IPS-18a (cell line): ENCODE measurements at regions not wholly inside any gene's neighbourhood (a gene's known extent, or its start where the extent isn't known, plus 50 kb on each side); places are given as distances from the start of the nearest gene placed in this dataset.

ENCODE experiments used
- H3K27ac ChIP-seq: one replicate; pipeline ENCODE4 v1.5.1; 2013; ENCODE audit warnings: low read length
- H3K27me3 ChIP-seq: one replicate; pipeline ENCODE4 v1.6.1; 2013; ENCODE audit warnings: mild to moderate bottlenecking, low read length; ENCODE audit not compliant: control insufficient read depth, insufficient read depth
- H3K36me3 ChIP-seq: one replicate; pipeline ENCODE4 v1.6.1; 2013; ENCODE audit warnings: low read depth, low read length; ENCODE audit not compliant: control insufficient read depth
- H3K4me1 ChIP-seq: one replicate; pipeline ENCODE4 v1.6.1; 2013; ENCODE audit warnings: low read depth, low read length; ENCODE audit not compliant: control insufficient read depth
- H3K4me3 ChIP-seq: one replicate; pipeline ENCODE4 v1.5.1; 2013; ENCODE audit warnings: low read length
- H3K9ac ChIP-seq: one replicate; pipeline ENCODE4 v1.6.1; 2013; ENCODE audit warnings: mild to moderate bottlenecking, low read length, moderate library complexity
- H3K9me3 ChIP-seq: one replicate; pipeline ENCODE4 v1.6.1; 2013; ENCODE audit warnings: low read depth, low read length; ENCODE audit not compliant: control insufficient read depth

GRCh38 chr5:106976363-106976762 is 694.4 kb downstream of the EFNA5 start:
- Histone ChIP-seq H3K36me3 (no peaks in the 10 kb centered on the region), H3K9ac (no peak overlapping the region), H3K4me3 (no peak overlapping the region), H3K4me1 (peaks cover 45% of the 10 kb centered on the region), H3K9me3 (no peaks in the 10 kb centered on the region), H3K27me3 (no peaks in the 10 kb centered on the region), H3K27ac (no peak overlapping the region)

- Histone ChIP-seq H3K36me3 (no peaks in the 10 kb centered on the region), H3K9ac (no peak overlapping the region), H3K27ac (no peak overlapping the region), H3K4me1 (peaks cover 45% of the 10 kb centered on the region), H3K4me3 (no peak overlapping the region), H3K9me3 (no peaks in the 10 kb centered on the region), H3K27me3 (no peaks in the 10 kb centered on the region)
Measured at GRCh38 chr5:106974272-106974671, 696.5 kb downstream of the EFNA5 start.

GRCh38 chr5:106966686-106967315 is 703.9 kb downstream of the EFNA5 start:
- Histone ChIP-seq H3K36me3 (no peaks in the 10 kb centered on the region), H3K4me3 (no peak overlapping the region), H3K27me3 (no peaks in the 10 kb centered on the region), H3K9me3 (no peaks in the 10 kb centered on the region), H3K27ac (no peak overlapping the region), H3K4me1 (no peaks in the 10 kb centered on the region), H3K9ac (no peak overlapping the region)

- no peaks in the 10 kb centered on the region for H3K9me3 ChIP-seq
- H3K4me1 ChIP-seq, result no peaks in the 10 kb centered on the region
- H3K9ac ChIP-seq, result no peak overlapping the region
- no peak overlapping the region for H3K27ac ChIP-seq
- H3K36me3 ChIP-seq, result no peaks in the 10 kb centered on the region
- H3K27me3 ChIP-seq, result no peaks in the 10 kb centered on the region
- no peak overlapping the region for H3K4me3 ChIP-seq
Measured at GRCh38 chr5:106964132-106964531, 706.6 kb downstream of the EFNA5 start.

GRCh38 chr5:106963630-106964029 is 707.1 kb downstream of the EFNA5 start:
- H3K27me3 ChIP-seq, result no peaks in the 10 kb centered on the region
- H3K27ac ChIP-seq, result no peak overlapping the region
- no peak overlapping the region for H3K9ac ChIP-seq
- H3K4me1 ChIP-seq, result no peaks in the 10 kb centered on the region
- no peaks in the 10 kb centered on the region for H3K9me3 ChIP-seq
- H3K36me3 ChIP-seq, result no peaks in the 10 kb centered on the region
- no peak overlapping the region for H3K4me3 ChIP-seq

- Histone ChIP-seq H3K27me3 (no peaks in the 10 kb centered on the region), H3K36me3 (no peaks in the 10 kb centered on the region), H3K9ac (no peak overlapping the region), H3K27ac (no peak overlapping the region), H3K9me3 (no peaks in the 10 kb centered on the region), H3K4me1 (no peaks in the 10 kb centered on the region), H3K4me3 (no peak overlapping the region)
Measured at GRCh38 chr5:106962464-106963230, 708.1 kb downstream of the EFNA5 start.

GRCh38 chr5:106959387-106959786 is 711.4 kb downstream of the EFNA5 start:
- no peaks in the 10 kb centered on the region for H3K36me3 ChIP-seq
- H3K9me3 ChIP-seq, result no peaks in the 10 kb centered on the region
- H3K9ac ChIP-seq, result no peak overlapping the region
- no peak overlapping the region for H3K4me3 ChIP-seq
- H3K4me1 ChIP-seq, result no peaks in the 10 kb centered on the region
- no peaks in the 10 kb centered on the region for H3K27me3 ChIP-seq
- H3K27ac ChIP-seq, result no peak overlapping the region

- Histone ChIP-seq H3K9me3 (no peaks in the 10 kb centered on the region), H3K9ac (no peak overlapping the region), H3K4me3 (no peak overlapping the region), H3K36me3 (no peaks in the 10 kb centered on the region), H3K4me1 (no peaks in the 10 kb centered on the region), H3K27ac (no peak overlapping the region), H3K27me3 (no peaks in the 10 kb centered on the region)
Measured at GRCh38 chr5:106957336-106957735, 713.4 kb downstream of the EFNA5 start.

GRCh38 chr5:106956886-106957285 is 713.9 kb downstream of the EFNA5 start:
- H3K36me3 ChIP-seq, result no peaks in the 10 kb centered on the region
- no peaks in the 10 kb centered on the region for H3K27me3 ChIP-seq

GRCh38 chr5:106956187-106956586 is 714.5 kb downstream of the EFNA5 start:
- Histone ChIP-seq H3K4me1 (no peaks in the 10 kb centered on the region), H3K4me3 (no peak overlapping the region), H3K27ac (no peak overlapping the region), H3K9ac (no peak overlapping the region), H3K27me3 (no peaks in the 10 kb centered on the region), H3K36me3 (no peaks in the 10 kb centered on the region), H3K9me3 (no peaks in the 10 kb centered on the region)

More at GRCh38 chr5:106956886-106957285, 713.9 kb downstream of the EFNA5 start:
- no peak overlapping the region for H3K27ac ChIP-seq
- no peak overlapping the region for H3K9ac ChIP-seq
- no peaks in the 10 kb centered on the region for H3K4me1 ChIP-seq
- H3K4me3 ChIP-seq, result no peak overlapping the region
- H3K9me3 ChIP-seq, result no peaks in the 10 kb centered on the region

GRCh38 chr5:106940986-106941385 is 729.8 kb downstream of the EFNA5 start:
- no peak overlapping the region for H3K4me3 ChIP-seq

GRCh38 chr5:106940301-106940846 is 730.4 kb downstream of the EFNA5 start:
- Histone ChIP-seq H3K9me3 (no peaks in the 10 kb centered on the region), H3K27ac (no peak overlapping the region), H3K36me3 (no peaks in the 10 kb centered on the region), H3K4me1 (no peaks in the 10 kb centered on the region), H3K9ac (no peak overlapping the region), H3K4me3 (no peak overlapping the region), H3K27me3 (no peaks in the 10 kb centered on the region)

More at GRCh38 chr5:106940986-106941385, 729.8 kb downstream of the EFNA5 start:
- Histone ChIP-seq H3K27ac (no peak overlapping the region), H3K9ac (no peak overlapping the region), H3K36me3 (no peaks in the 10 kb centered on the region), H3K9me3 (no peaks in the 10 kb centered on the region), H3K4me1 (no peaks in the 10 kb centered on the region), H3K27me3 (no peaks in the 10 kb centered on the region)
